Sigmoid colon (tissue), 6 donors: ENCODE measurements at regions not wholly inside any gene's neighbourhood (a gene's known extent, or its start where the extent isn't known, plus 50 kb on each side); places are given as distances from the start of the nearest gene placed in this dataset.

Experiments
- DNase-seq: peaks from one replicate; pipeline ENCODE4 v3.0.0-alpha.2; 2019
- H3K27ac ChIP-seq, 4 donors: fragments of 200-600 bp; sonication (generic); one replicate each; pipeline ENCODE4 v1.5.1; 2016 to 2019; ENCODE audit warnings: mild to moderate bottlenecking in 1 of 4
- H3K27me3 ChIP-seq, 3 donors: fragments of 200-600 bp; sonication (generic); one replicate each; pipeline ENCODE4 v1.5.1; 2019; ENCODE audit warnings: mild to moderate bottlenecking in 1 of 3
- H3K36me3 ChIP-seq, 4 donors: fragments of 200-600 bp; sonication (generic); one replicate each; pipeline ENCODE4 v1.5.1; 2016 to 2019
- H3K4me1 ChIP-seq, 4 donors: fragments of 200-600 bp; sonication (generic); one replicate each; pipeline ENCODE4 v1.5.1; 2017 to 2019
- H3K4me3 ChIP-seq, 4 donors: fragments of 200-600 bp; sonication (generic); one replicate each; pipeline ENCODE4 v1.5.1; 2017 to 2019; ENCODE audit warnings: mild to moderate bottlenecking in 2 of 4, moderate library complexity in 1 of 4
- H3K9me3 ChIP-seq, 4 donors: fragments of 200-600 bp in 3 of 4; sonication (generic) in 3 of 4; one replicate each; pipeline versions ENCODE4 v1.5.1 to v1.6.1; 2013 to 2019
- EP300 ChIP-seq, 4 donors: sonication (generic); formaldehyde crosslinking; IDR thresholded peaks; one replicate each; pipeline ENCODE4 v1.6.1; 2017; ENCODE audit warnings: antibody characterized with exemption in 4 of 4
- POLR2A ChIP-seq, 2 donors: fragments of 450-650 bp; IDR thresholded peaks; one replicate each; pipeline ENCODE4 v1.6.1; 2016; ENCODE audit warnings: antibody characterized with exemption in 2 of 2, mild to moderate bottlenecking in 2 of 2, moderate library complexity in 2 of 2
- POLR2AphosphoS5 ChIP-seq, 4 donors: sonication (generic); formaldehyde crosslinking; IDR thresholded peaks; one replicate each; pipeline ENCODE4 v1.6.1; 2017; ENCODE audit warnings: antibody characterized with exemption in 4 of 4
- WGBS, 2 donors: extraction: QIAGEN DNeasy Blood & Tissue Kit; methylation state at CpG; one replicate each; pipeline ENCODE4 v1.1.7; 2013; 5-methylcytosine and 5-hydroxymethylcytosine counted together
- intact Hi-C: fragments of 100-400 bp; cut with DNase I; formaldehyde crosslinking; loops from one replicate; pipeline ENCODE4 v1.15.1; 2023
- TF ChIP-seq, protein P1 (sequence below), 4 experiments: fragments of 450-650 bp in 3 of 4; fragments of 200-600 bp in 1 of 4; IDR thresholded peaks; one replicate each; pipeline ENCODE4 v1.5.1; 2016 to 2019; ENCODE audit warnings: antibody characterized with exemption in 4 of 4, mild to moderate bottlenecking in 3 of 4, moderate library complexity in 2 of 4
- donor health status: healthy with polysubstance abuse.
- donor health status: healthy.

DNA sequence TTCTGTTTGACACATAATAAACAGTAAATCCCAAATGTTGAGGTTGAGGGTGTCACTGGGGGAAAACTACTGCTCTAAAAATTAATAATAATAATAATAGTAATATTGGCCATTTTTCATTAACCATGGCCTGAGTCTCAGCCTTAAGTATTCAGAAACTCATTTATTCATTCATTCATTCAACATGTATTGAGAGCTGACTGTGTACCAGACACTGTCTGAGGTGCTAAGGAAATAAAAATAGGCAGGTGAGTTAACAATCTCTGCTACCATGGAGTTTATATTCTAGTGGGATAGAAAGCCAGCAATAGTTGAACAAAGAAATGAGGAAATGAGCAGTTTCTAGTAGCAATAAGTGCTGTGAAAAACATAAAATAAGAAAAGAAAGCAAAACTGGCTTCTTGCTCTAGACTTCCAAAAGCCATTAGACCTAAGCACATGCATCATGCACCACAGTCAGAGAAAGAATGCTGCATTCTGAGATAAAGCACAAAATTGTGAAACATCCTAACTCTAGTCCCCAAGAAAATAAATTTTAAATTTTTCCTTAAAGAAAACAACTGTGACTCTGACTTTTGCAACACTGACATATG, 278.7 kb downstream of the RCHY1 start:
- no peak overlapping the region for H3K27ac ChIP-seq
- peaks cover 0 to 39% (median 21%) of the 10 kb centered on the region in 4 donors for H3K4me1 ChIP-seq
- TF ChIP-seq, protein P1, sequence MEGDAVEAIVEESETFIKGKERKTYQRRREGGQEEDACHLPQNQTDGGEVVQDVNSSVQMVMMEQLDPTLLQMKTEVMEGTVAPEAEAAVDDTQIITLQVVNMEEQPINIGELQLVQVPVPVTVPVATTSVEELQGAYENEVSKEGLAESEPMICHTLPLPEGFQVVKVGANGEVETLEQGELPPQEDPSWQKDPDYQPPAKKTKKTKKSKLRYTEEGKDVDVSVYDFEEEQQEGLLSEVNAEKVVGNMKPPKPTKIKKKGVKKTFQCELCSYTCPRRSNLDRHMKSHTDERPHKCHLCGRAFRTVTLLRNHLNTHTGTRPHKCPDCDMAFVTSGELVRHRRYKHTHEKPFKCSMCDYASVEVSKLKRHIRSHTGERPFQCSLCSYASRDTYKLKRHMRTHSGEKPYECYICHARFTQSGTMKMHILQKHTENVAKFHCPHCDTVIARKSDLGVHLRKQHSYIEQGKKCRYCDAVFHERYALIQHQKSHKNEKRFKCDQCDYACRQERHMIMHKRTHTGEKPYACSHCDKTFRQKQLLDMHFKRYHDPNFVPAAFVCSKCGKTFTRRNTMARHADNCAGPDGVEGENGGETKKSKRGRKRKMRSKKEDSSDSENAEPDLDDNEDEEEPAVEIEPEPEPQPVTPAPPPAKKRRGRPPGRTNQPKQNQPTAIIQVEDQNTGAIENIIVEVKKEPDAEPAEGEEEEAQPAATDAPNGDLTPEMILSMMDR (IDR thresholded peaks at IDR 0.05): no peak
- TF ChIP-seq POLR2AphosphoS5 (IDR thresholded peaks at IDR 0.05) (no peak), EP300 (IDR thresholded peaks at IDR 0.05) (no peak)
- H3K4me3 ChIP-seq: no peak overlapping the region
- intact Hi-C loops: no loop called here
- no peaks in the 10 kb centered on the region for H3K27me3 ChIP-seq
- H3K36me3 ChIP-seq: no peaks in the 10 kb centered on the region
- H3K9me3 ChIP-seq: no peaks in the 10 kb centered on the region
- DNase-seq: no peak

DNA sequence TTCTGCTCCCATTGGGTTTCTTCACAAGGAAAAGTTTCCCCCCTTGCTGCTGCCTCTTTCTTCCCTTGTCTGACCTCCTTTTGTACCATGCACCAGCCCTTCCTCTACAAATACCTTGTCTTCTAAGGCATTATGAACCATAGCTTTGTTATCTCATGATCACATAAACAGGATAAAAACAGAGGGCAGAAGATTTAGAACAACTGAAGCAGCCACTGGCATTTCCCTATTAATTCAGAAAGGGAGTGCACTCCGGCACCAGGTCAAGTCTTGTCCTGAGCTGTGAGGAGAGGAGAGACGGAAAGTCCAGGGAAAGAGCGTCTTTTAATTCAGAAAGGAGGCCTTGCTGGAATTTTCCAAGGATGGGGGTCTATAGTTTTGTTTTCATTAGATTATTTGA, 281.7 kb downstream of the RCHY1 start:
- intact Hi-C loops: no loop called here
- no peak for DNase-seq
- H3K4me3 ChIP-seq: no peak overlapping the region
- TF ChIP-seq POLR2AphosphoS5 (IDR thresholded peaks at IDR 0.05) (peak in 1 of 4 donors; percentile 20), POLR2A (IDR thresholded peaks at IDR 0.05) (no peak)
- H3K4me1 ChIP-seq: peaks cover 0 to 53% (median 32%) of the 10 kb centered on the region in 4 donors
- 40 to 45% methylated on average over 3 of the region's 3 CpGs for WGBS, 2 donors
- H3K36me3 ChIP-seq: no peaks in the 10 kb centered on the region
- peak overlapping the region in 1 of 4 donors; percentile 35 for H3K27ac ChIP-seq
- H3K27me3 ChIP-seq: no peaks in the 10 kb centered on the region
- H3K9me3 ChIP-seq: no peaks in the 10 kb centered on the region

DNA sequence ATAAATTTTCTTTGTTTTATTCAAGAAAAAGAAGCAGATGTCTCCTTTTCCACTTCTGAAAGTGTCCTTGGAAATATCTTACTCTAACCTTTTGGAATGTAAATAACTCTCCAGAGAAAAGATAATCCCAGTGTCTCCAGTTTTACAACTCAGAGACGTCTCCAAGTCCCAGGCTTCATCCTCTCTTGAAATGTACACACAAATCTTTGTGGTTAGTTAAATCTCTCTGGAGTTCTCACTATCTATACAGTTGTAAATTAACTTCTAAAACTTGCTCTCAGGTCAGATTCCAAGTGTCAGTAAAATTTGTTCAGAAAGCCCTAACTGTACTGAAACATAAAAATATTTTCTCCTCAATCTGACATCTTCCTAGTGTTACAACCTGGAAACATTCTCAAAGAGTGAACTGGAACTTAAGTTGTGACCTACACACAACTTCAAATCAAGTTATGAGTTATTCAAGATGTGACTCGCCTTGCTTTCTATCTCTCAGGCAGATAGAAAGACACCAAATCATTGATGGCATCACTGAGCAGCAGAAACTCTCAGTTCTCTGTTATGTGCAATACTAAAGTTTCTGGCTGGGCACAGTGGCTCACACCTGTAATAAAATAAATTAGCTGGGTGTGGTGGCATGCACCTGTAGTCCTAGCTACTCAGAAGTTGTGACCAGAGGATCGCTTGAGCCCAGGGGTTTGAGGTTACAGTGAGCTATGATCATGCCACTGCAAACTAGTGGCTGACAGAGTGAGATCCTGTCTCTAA, 284.2 kb downstream of the RCHY1 start:
- TF ChIP-seq, protein P1 (IDR thresholded peaks at IDR 0.05): no peak
- TF ChIP-seq POLR2AphosphoS5 (IDR thresholded peaks at IDR 0.05) (peak in 2 of 4 donors; percentile 5 to 28), EP300 (IDR thresholded peaks at IDR 0.05) (no peak)
- no peak for DNase-seq

DNA sequence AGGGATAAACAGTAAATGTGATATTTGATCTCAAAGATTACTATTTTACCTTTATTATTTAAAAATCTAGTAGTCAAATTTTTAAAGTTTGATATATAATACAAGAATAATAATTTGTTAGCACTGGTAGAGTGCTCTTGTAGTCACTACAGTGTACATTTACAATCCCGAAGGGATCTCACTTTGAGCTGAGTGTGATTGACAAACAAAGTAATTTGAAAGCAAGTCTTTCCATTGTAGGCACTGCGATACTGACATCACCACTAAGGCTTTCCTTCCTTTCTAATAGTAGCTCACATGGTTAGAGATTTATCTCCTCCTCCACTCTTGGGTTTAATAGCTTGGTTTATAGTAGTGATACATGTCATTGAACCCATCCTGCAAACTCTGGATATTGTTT, 280.6 kb downstream of the PARM1 start:
- TF ChIP-seq EP300 (IDR thresholded peaks at IDR 0.05): no peak
- TF ChIP-seq, protein P1 (IDR thresholded peaks at IDR 0.05): no peak
- no peak for TF ChIP-seq POLR2AphosphoS5 (IDR thresholded peaks at IDR 0.05)
- no peak for TF ChIP-seq POLR2A (IDR thresholded peaks at IDR 0.05)
- no peak overlapping the region for H3K27ac ChIP-seq
- no peak for DNase-seq
- H3K4me1 ChIP-seq: no peaks in the 10 kb centered on the region
- intact Hi-C loops: no loop called here
- no peaks in the 10 kb centered on the region for H3K9me3 ChIP-seq
- 90 to 93% methylated on average over 2 of the region's 2 CpGs for WGBS, 2 donors
- H3K36me3 ChIP-seq: no peaks in the 10 kb centered on the region
- no peak overlapping the region for H3K4me3 ChIP-seq
- no peaks in the 10 kb centered on the region for H3K27me3 ChIP-seq

More for the DNA sequence above, 284.2 kb downstream of the RCHY1 start:
- 6 to 43% methylated on average over 3 of the region's 3 CpGs for WGBS, 2 donors
- Histone ChIP-seq H3K36me3 (no peaks in the 10 kb centered on the region), H3K9me3 (no peaks in the 10 kb centered on the region), H3K27ac (peak overlapping the region in 2 of 4 donors; percentile 28 to 37), H3K4me3 (no peak overlapping the region), H3K27me3 (no peaks in the 10 kb centered on the region), H3K4me1 (peaks cover 0 to 53% (median 32%) of the 10 kb centered on the region in 4 donors)
- intact Hi-C loops: no loop called here

DNA sequence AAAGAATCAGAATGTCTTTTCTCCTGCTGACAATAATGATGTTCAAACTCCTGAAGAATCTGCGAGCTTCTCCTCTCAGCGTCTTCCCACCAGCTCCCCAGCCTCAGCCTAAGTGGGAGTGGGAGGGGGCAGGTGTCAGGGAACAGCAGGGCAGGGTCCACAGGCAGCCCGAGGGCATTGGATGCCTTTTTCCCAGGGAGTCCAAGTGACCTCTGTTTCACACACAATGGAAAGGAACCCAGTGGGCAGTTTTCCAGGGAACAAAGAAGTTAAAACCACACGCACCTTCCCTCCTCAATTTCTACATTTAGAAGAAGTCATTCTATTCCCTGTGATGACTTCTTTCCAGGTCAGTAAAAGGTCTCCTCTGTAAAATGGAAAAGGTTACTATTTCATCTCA, 278.5 kb downstream of the PARM1 start:
- no peaks in the 10 kb centered on the region for H3K4me1 ChIP-seq
- intact Hi-C loops: no loop called here
- 62 to 78% methylated on average over 4 of the region's 4 CpGs for WGBS, 2 donors
- H3K9me3 ChIP-seq: no peaks in the 10 kb centered on the region
- no peak overlapping the region for H3K4me3 ChIP-seq
- no peaks in the 10 kb centered on the region for H3K27me3 ChIP-seq
- no peak overlapping the region for H3K27ac ChIP-seq
- no peak for DNase-seq
- TF ChIP-seq, protein P1 (IDR thresholded peaks at IDR 0.05): no peak
- no peak for TF ChIP-seq POLR2A (IDR thresholded peaks at IDR 0.05)
- TF ChIP-seq POLR2AphosphoS5 (IDR thresholded peaks at IDR 0.05): no peak
- no peak for TF ChIP-seq EP300 (IDR thresholded peaks at IDR 0.05)
- H3K36me3 ChIP-seq: no peaks in the 10 kb centered on the region
